CD8-positive, alpha-beta memory T cell (primary cell): ENCODE measurements at regions not wholly inside any gene's neighbourhood (a gene's known extent, or its start where the extent isn't known, plus 50 kb on each side); places are given as distances from the start of the nearest gene placed in this dataset.

Experiments used
- CTCF ChIA-PET: fragments of 350-600 bp; sonication (Branson Sonifier 250); formaldehyde crosslinking; loops from one replicate; lab custom pipeline; 2021; ENCODE audit warnings: antibody characterized with exemption; lab: Charles Lee
- POLR2A ChIA-PET: fragments of 350-600 bp; sonication (Branson Sonifier 250); formaldehyde crosslinking; loops from one replicate; lab custom pipeline; 2021; ENCODE audit warnings: antibody characterized with exemption; lab: Charles Lee
- DNase-seq, 5 donors: peaks; one replicate each; pipeline versions ENCODE4 v3.0.0 to v3.0.0-alpha.2; 2020 to 2022; ENCODE audit warnings: mixed read lengths in 1 of 5
- H3K27ac ChIP-seq: one replicate; pipeline ENCODE4 v1.7.0; 2013; ENCODE audit warnings: low read depth, mild to moderate bottlenecking, low read length, moderate library complexity
- H3K27me3 ChIP-seq: 2 replicates; pipeline ENCODE4 v1.7.0; 2013; ENCODE audit warnings: low read length, mild to moderate bottlenecking; ENCODE audit not compliant: insufficient read depth, poor library complexity, severe bottlenecking
- H3K36me3 ChIP-seq: 2 replicates; pipeline ENCODE4 v1.7.0; 2013; ENCODE audit warnings: mild to moderate bottlenecking, low read length, moderate library complexity; ENCODE audit not compliant: insufficient read depth
- H3K4me1 ChIP-seq: 2 replicates; pipeline ENCODE4 v1.7.0; 2013; ENCODE audit warnings: mild to moderate bottlenecking, low read length, moderate library complexity; ENCODE audit not compliant: insufficient read depth
- H3K4me3 ChIP-seq: 2 replicates; pipeline ENCODE4 v1.7.0; 2013; ENCODE audit warnings: mild to moderate bottlenecking, low read length
- H3K9me3 ChIP-seq: 2 replicates; pipeline ENCODE4 v1.7.0; 2013; ENCODE audit warnings: mild to moderate bottlenecking, low read length
- H3K27ac Mint-ChIP-seq, 8 donors: one replicate each; pipeline ENCODE4 v1.8.0; 2020 to 2021; ENCODE audit warnings: mixed read lengths in 8 of 8, mild to moderate bottlenecking in 6 of 8, inconsistent platforms in 3 of 8, moderate library complexity in 3 of 8
- H3K27me3 Mint-ChIP-seq, 2 donors: one replicate each; pipeline ENCODE4 v1.8.0; 2020 to 2021; ENCODE audit warnings: mixed read lengths in 2 of 2, mild to moderate bottlenecking in 1 of 2, moderate library complexity in 1 of 2
- H3K36me3 Mint-ChIP-seq, 3 donors: one replicate each; pipeline ENCODE4 v1.8.0; 2020 to 2021; ENCODE audit warnings: mixed read lengths in 3 of 3, inconsistent platforms in 1 of 3, mild to moderate bottlenecking in 1 of 3
- H3K4me1 Mint-ChIP-seq, 3 donors: one replicate each; pipeline ENCODE4 v1.8.0; 2020 to 2021; ENCODE audit warnings: mixed read lengths in 3 of 3, inconsistent platforms in 1 of 3, mild to moderate bottlenecking in 1 of 3
- H3K4me3 Mint-ChIP-seq, 7 donors: one replicate each; pipeline ENCODE4 v1.8.0; 2020 to 2021; ENCODE audit warnings: mixed read lengths in 7 of 7, mild to moderate bottlenecking in 6 of 7, moderate library complexity in 4 of 7, inconsistent platforms in 2 of 7
- H3K9me3 Mint-ChIP-seq, 5 donors: one replicate each; pipeline ENCODE4 v1.8.0; 2020 to 2022; ENCODE audit warnings: mixed read lengths in 5 of 5, mild to moderate bottlenecking in 3 of 5, moderate library complexity in 2 of 5, inconsistent platforms in 1 of 5

DNA sequence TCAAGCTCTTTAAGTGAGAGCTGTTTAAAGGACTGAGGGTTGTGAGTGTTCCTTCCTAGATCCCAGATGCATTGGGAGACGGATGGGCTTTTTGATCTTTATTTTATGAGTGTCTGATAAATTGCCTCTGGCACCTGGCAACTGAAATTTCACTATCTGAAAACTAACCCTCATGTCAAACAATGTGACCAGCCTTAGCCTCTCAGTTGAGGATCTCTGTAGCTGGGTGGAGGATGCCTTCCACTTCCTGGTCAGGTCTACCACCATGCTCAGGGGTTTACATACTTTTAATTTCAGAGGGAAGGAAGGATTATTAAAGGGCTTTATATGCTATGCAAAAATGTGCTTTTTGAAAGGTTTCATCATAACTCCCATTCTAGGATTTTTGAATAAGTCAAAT is 70.5 kb upstream of the NT5C1B start:
- Histone ChIP-seq H3K4me1 (no peaks in the 10 kb centered on the region), H3K9me3 (no peaks in the 10 kb centered on the region), H3K27me3 (no peaks in the 10 kb centered on the region), H3K27ac (no peak overlapping the region), H3K36me3 (no peaks in the 10 kb centered on the region), H3K4me3 (no peak overlapping the region)
- Mint-ChIP-seq H3K27ac (no peak overlapping the region), H3K9me3 (peaks cover 0 to 2% (median 0%) of the 10 kb centered on the region in 5 donors), H3K36me3 (peaks cover 2 to 17% (median 6%) of the 10 kb centered on the region in 3 donors), H3K4me3 (no peak overlapping the region), H3K27me3 (no peaks in the 10 kb centered on the region), H3K4me1 (peaks cover 0 to 6% (median 5%) of the 10 kb centered on the region in 3 donors)
- no peak for DNase-seq
- POLR2A ChIA-PET = no interaction called here
- CTCF ChIA-PET = no interaction called here

- H3K27ac Mint-ChIP-seq = no peak overlapping the region
Measured at GRCh38 chr2:18656048-18656447, 66.7 kb upstream of the NT5C1B start.

GRCh38 chr2:18651842-18652774 is 62.7 kb upstream of the NT5C1B start:
- H3K27me3 ChIP-seq = no peaks in the 10 kb centered on the region
- no peaks in the 10 kb centered on the region for H3K9me3 Mint-ChIP-seq
- no peaks in the 10 kb centered on the region for H3K9me3 ChIP-seq
- no peaks in the 10 kb centered on the region for H3K36me3 ChIP-seq
- no peak overlapping the region for H3K27ac Mint-ChIP-seq
- DNase-seq = no peak
- no peak overlapping the region for H3K4me3 ChIP-seq
- no peaks in the 10 kb centered on the region for H3K4me1 ChIP-seq
- no peaks in the 10 kb centered on the region for H3K4me1 Mint-ChIP-seq
- no peaks in the 10 kb centered on the region for H3K27me3 Mint-ChIP-seq
- H3K27ac ChIP-seq = no peak overlapping the region
- CTCF ChIA-PET = no interaction called here
- no peak overlapping the region for H3K4me3 Mint-ChIP-seq
- peaks cover 2 to 5% (median 5%) of the 10 kb centered on the region in 3 donors for H3K36me3 Mint-ChIP-seq
- POLR2A ChIA-PET = no interaction called here

More at GRCh38 chr2:18656048-18656447, 66.7 kb upstream of the NT5C1B start:
- H3K36me3 Mint-ChIP-seq = peaks cover under 1 to 5% (median 3%) of the 10 kb centered on the region in 3 donors
- no peaks in the 10 kb centered on the region for H3K27me3 ChIP-seq
- H3K27me3 Mint-ChIP-seq = no peaks in the 10 kb centered on the region
- ChIA-PET POLR2A (no interaction called here), CTCF (no interaction called here)
- H3K9me3 Mint-ChIP-seq = peaks cover 0 to 2% (median 0%) of the 10 kb centered on the region in 5 donors
- DNase-seq = no peak
- H3K4me1 ChIP-seq = no peaks in the 10 kb centered on the region
- H3K27ac ChIP-seq = no peak overlapping the region
- no peaks in the 10 kb centered on the region for H3K4me1 Mint-ChIP-seq
- no peak overlapping the region for H3K4me3 ChIP-seq
- H3K4me3 Mint-ChIP-seq = no peak overlapping the region
- H3K36me3 ChIP-seq = no peaks in the 10 kb centered on the region
- H3K9me3 ChIP-seq = no peaks in the 10 kb centered on the region

DNA sequence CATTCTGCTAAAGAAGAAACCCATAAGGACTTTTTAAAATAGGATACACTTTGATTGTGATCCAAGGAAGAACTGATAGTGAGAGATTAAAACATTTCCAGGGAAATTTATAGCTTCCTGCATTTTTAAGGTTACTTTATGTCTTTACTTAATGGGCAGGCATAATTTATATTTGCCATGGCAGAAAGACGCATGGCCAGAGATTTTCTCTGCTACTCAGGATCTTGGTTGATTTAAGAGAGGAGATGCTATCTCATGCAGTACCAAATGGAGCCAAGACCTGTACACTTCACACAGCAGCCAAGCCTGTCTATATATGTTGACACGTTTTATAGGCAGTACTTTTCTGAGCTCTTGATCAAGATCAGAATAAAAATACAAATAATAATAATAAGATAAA is 60.9 kb upstream of the NT5C1B start:
- H3K4me1 ChIP-seq = no peaks in the 10 kb centered on the region
- H3K27me3 ChIP-seq = no peaks in the 10 kb centered on the region
- Mint-ChIP-seq H3K27ac (no peak overlapping the region), H3K9me3 (peaks cover 0 to 3% (median 0%) of the 10 kb centered on the region in 5 donors), H3K27me3 (no peaks in the 10 kb centered on the region), H3K36me3 (peaks cover 5 to 14% (median 12%) of the 10 kb centered on the region in 3 donors), H3K4me3 (no peak overlapping the region), H3K4me1 (no peaks in the 10 kb centered on the region)
- ChIA-PET POLR2A (no interaction called here), CTCF (no interaction called here)
- H3K9me3 ChIP-seq = no peaks in the 10 kb centered on the region
- no peaks in the 10 kb centered on the region for H3K36me3 ChIP-seq
- no peak overlapping the region for H3K27ac ChIP-seq
- no peak overlapping the region for H3K4me3 ChIP-seq
- no peak for DNase-seq

DNA sequence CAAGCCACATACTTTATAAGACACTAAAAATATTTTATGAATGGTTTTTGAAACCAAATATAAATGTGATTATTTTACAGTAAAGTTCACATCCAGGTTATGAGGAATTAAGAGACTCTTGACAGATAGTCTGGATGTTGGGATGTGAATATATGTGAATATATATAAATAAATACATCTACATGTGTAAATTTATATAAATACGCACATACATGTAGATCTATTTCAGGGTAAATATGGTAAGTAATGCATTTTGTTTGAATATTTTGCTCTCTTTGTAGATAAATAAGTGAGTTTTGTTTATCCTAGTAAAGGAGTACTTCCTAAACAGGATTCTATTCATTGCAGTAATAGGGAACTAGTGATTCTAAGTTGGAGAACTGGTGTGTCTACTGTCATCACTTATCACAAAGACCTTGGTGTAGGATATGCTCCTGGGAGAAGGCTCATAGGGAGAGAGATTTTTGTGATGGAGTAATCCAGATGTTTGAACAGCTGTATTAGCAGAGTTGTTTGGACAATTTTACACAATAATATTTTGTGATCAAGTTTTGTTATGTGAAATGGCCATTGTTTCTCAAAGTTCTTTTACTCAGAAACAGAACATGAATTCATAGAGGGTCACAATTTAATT is 60.2 kb upstream of the NT5C1B start:
- POLR2A ChIA-PET = no interaction called here

GRCh38 chr2:18648161-18648560 is 58.8 kb upstream of the NT5C1B start:
- no peak overlapping the region for H3K4me3 Mint-ChIP-seq
- H3K4me1 Mint-ChIP-seq = no peaks in the 10 kb centered on the region
- Histone ChIP-seq H3K27ac (no peak overlapping the region), H3K9me3 (no peaks in the 10 kb centered on the region), H3K4me3 (no peak overlapping the region), H3K4me1 (no peaks in the 10 kb centered on the region), H3K27me3 (no peaks in the 10 kb centered on the region), H3K36me3 (no peaks in the 10 kb centered on the region)
- H3K9me3 Mint-ChIP-seq = peaks cover 0 to 7% (median 0%) of the 10 kb centered on the region in 5 donors
- CTCF ChIA-PET = no interaction called here
- DNase-seq = no peak
- peak overlapping the region in 1 of 8 donors; percentile 25 for H3K27ac Mint-ChIP-seq
- no peaks in the 10 kb centered on the region for H3K27me3 Mint-ChIP-seq
- POLR2A ChIA-PET = no interaction called here
- H3K36me3 Mint-ChIP-seq = peaks cover 11 to 35% (median 26%) of the 10 kb centered on the region in 3 donors

More for the DNA sequence above, 60.2 kb upstream of the NT5C1B start:
- Mint-ChIP-seq H3K27ac (no peak overlapping the region), H3K4me3 (no peak overlapping the region), H3K36me3 (peaks cover 5 to 20% (median 17%) of the 10 kb centered on the region in 3 donors), H3K9me3 (peaks cover 0 to 5% (median 0%) of the 10 kb centered on the region in 5 donors), H3K27me3 (no peaks in the 10 kb centered on the region), H3K4me1 (no peaks in the 10 kb centered on the region)
- H3K4me1 ChIP-seq = no peaks in the 10 kb centered on the region
- CTCF ChIA-PET = no interaction called here
- H3K36me3 ChIP-seq = no peaks in the 10 kb centered on the region
- H3K27ac ChIP-seq = no peak overlapping the region
- H3K27me3 ChIP-seq = no peaks in the 10 kb centered on the region
- no peaks in the 10 kb centered on the region for H3K9me3 ChIP-seq
- no peak for DNase-seq
- H3K4me3 ChIP-seq = no peak overlapping the region

DNA sequence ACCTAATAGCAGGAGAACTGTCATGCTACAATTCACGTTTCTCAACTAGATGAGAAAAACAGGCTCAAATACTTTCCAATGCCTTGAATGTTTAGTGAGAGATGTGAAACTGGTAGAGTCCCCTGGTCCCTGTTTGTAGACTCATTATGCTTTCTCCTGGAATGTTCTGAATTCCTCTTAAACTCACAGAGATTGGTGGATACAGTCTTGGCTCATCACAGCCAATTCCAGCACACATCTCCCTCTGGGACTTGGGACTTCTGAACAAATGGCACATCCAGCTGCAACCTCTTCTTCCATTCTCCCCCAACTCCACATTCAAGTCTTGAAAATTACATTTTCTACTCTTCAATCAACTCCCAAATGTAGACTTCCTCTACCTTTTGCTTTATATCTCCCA is 58.4 kb upstream of the NT5C1B start:
- ChIA-PET POLR2A (no interaction called here), CTCF (no interaction called here)
- H3K4me3 ChIP-seq = no peak overlapping the region
- no peaks in the 10 kb centered on the region for H3K27me3 ChIP-seq
- peaks cover 0 to 7% (median 0%) of the 10 kb centered on the region in 5 donors for H3K9me3 Mint-ChIP-seq
- H3K36me3 ChIP-seq = no peaks in the 10 kb centered on the region
- H3K27me3 Mint-ChIP-seq = no peaks in the 10 kb centered on the region
- H3K9me3 ChIP-seq = no peaks in the 10 kb centered on the region
- no peak overlapping the region for H3K27ac ChIP-seq
- no peaks in the 10 kb centered on the region for H3K4me1 ChIP-seq
- peaks cover 11 to 37% (median 26%) of the 10 kb centered on the region in 3 donors for H3K36me3 Mint-ChIP-seq
- no peak overlapping the region for H3K4me3 Mint-ChIP-seq
- H3K27ac Mint-ChIP-seq = no peak overlapping the region
- DNase-seq = no peak
- H3K4me1 Mint-ChIP-seq = no peaks in the 10 kb centered on the region

DNA sequence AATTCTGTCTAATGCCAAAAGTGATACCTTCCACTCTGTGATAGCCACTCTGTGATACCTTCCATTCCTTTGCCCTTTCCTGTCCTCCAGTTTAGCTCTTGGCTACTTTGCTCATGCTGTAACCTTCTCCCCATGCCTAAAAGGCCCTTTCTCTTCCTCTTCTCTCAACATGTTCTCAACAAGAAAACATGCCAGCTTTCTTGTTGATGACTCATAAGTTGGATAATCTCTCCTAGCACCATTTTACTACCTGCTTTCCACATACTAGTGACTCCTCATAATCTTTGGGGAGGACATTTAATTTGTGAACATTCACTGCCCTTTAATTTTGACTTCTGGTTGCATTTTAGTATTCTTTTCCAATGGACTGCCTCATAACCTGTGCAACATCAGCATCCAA is 55.9 kb upstream of the NT5C1B start:
- Mint-ChIP-seq H3K4me1 (no peaks in the 10 kb centered on the region), H3K27me3 (no peaks in the 10 kb centered on the region), H3K9me3 (peaks cover 0 to 12% (median 0%) of the 10 kb centered on the region in 5 donors), H3K36me3 (peaks cover 16 to 55% (median 33%) of the 10 kb centered on the region in 3 donors), H3K27ac (peak overlapping the region in 1 of 8 donors; percentile 21), H3K4me3 (no peak overlapping the region)
- no peaks in the 10 kb centered on the region for H3K36me3 ChIP-seq
- no peak overlapping the region for H3K4me3 ChIP-seq
- ChIA-PET POLR2A (no interaction called here), CTCF (no interaction called here)
- H3K9me3 ChIP-seq = no peaks in the 10 kb centered on the region
- no peaks in the 10 kb centered on the region for H3K4me1 ChIP-seq
- H3K27ac ChIP-seq = no peak overlapping the region
- H3K27me3 ChIP-seq = no peaks in the 10 kb centered on the region
- no peak for DNase-seq
